ENCODE measurements at regions not wholly inside any gene's neighbourhood (a gene's known extent, or its start where the extent isn't known, plus 50 kb on each side); places are given as distances from the start of the nearest gene placed in this dataset.

DNA sequence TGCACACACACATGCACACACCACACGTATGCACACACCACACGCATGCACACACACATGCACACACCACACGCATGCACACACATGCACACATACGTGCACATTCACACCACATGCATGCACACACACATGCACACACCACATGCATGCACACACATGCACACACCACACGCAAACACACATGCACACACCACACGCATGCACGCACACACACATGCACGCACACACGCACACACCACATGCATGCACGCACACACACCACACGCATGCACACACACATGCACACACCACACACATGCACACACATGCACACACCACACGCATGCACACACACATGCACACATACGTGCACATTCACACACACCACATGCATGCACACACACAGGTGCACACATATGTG lies 169.8 kb upstream of the SALL3 start:
- TF ChIP-seq, protein P1, sequence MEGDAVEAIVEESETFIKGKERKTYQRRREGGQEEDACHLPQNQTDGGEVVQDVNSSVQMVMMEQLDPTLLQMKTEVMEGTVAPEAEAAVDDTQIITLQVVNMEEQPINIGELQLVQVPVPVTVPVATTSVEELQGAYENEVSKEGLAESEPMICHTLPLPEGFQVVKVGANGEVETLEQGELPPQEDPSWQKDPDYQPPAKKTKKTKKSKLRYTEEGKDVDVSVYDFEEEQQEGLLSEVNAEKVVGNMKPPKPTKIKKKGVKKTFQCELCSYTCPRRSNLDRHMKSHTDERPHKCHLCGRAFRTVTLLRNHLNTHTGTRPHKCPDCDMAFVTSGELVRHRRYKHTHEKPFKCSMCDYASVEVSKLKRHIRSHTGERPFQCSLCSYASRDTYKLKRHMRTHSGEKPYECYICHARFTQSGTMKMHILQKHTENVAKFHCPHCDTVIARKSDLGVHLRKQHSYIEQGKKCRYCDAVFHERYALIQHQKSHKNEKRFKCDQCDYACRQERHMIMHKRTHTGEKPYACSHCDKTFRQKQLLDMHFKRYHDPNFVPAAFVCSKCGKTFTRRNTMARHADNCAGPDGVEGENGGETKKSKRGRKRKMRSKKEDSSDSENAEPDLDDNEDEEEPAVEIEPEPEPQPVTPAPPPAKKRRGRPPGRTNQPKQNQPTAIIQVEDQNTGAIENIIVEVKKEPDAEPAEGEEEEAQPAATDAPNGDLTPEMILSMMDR (IDR thresholded peaks at IDR 0.05; ENCODE audit: low read depth, low read length), result no peak
- DNase-seq (ENCODE audit: extremely low read depth, low read depth), result no peak

DNA sequence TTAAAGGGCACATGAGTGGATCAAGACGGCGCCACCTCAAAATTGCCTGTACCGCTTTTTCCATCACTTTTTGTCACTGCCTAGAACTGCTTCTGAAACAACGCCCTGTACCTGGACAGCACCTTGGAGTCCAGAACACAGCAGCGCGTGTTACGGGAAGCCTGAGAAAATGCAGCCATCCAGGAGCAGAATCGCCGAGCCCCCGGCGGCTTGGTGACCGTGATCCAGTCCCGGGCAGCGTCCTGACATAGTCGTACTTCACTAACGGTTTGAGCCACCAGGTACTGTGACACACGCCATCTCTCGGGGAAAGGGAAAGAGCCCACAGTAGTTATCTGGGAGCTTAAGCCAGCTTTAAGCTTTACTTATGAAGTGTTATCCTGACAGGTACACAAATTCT lies 168.9 kb upstream of the SALL3 start:
- TF ChIP-seq, protein P1 (IDR thresholded peaks at IDR 0.05; ENCODE audit: low read depth, low read length), result no peak
- DNase-seq (ENCODE audit: extremely low read depth, low read depth), result no peak

DNA sequence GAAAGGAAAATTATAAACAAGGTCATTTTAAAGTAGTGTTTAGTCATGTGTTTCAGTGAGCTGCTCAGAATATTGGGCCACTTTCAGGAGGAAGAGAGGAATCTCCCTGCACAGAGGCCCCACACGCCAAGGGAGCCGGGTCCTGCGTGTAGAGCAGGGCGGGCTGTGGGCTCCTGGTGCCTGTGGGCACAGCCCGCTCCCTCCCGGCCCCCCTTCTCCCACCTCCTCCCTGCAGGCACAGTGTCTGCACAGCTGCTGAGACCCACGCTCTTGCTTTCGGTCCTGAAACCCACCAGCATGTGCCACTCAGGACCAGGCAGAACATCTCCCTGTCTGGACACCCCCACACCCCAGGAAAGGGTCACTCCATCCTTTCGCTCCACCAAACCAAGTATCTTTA lies 167.6 kb upstream of the SALL3 start:
- no peak for DNase-seq (ENCODE audit: extremely low read depth, low read depth)
- TF ChIP-seq, protein P1 (IDR thresholded peaks at IDR 0.05; ENCODE audit: low read depth, low read length), result no peak

DNA sequence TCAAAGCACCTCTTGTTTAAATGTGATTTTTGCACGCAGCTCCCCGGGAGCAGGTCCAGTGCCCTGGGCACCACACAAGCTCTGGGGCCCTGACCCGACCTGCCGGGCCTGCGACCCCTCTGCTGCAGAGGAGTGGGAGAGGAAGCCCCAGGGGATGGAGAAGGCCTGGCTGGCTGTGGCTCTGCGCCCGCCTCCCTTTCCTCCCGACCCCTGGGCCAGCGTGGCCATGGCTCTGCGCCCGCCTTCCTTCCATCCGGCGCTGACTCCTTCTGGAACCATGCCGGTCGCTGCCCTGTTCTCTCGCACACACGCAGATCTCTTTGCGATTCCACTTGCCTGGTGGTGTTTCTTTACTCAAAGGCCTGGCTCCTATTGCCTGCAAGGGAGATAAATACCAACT lies 166.5 kb upstream of the SALL3 start:
- no peak for DNase-seq (ENCODE audit: extremely low read depth, low read depth)

GRCh38 chr18:78813936-78814710 lies 165.5 kb upstream of the SALL3 start:
- no peak for DNase-seq (ENCODE audit: extremely low read depth, low read depth)
- TF ChIP-seq, protein P1 (IDR thresholded peaks at IDR 0.05; ENCODE audit: low read depth, low read length), result no peak

More for the DNA sequence above, 166.5 kb upstream of the SALL3 start:
- TF ChIP-seq, protein P1 (IDR thresholded peaks at IDR 0.05; ENCODE audit: low read depth, low read length), result no peak

GRCh38 chr18:78814766-78815165 lies 164.9 kb upstream of the SALL3 start:
- TF ChIP-seq, protein P1 (IDR thresholded peaks at IDR 0.05; ENCODE audit: low read depth, low read length), result no peak
- DNase-seq (ENCODE audit: extremely low read depth, low read depth), result no peak

DNA sequence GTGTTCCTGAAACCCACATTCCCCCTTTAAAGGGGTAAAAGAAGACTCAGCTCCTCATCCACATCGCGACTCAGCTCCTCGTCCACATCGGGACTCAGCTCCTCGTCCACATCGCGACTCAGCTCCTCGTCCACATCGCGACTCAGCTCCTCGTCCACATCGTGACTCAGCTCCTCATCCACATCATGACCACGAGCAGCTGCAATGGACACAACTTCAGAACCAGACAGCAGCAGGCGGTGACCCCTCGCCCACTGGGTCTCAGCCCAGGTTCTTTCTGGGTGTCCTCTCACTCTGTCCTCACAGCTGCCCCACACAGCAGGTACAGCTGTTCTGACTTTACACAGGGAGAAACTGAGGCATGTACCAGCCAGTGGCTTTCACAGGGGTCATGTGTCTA lies 163.5 kb upstream of the SALL3 start:
- TF ChIP-seq, protein P1 (IDR thresholded peaks at IDR 0.05; ENCODE audit: low read depth, low read length), result no peak
- DNase-seq (ENCODE audit: extremely low read depth, low read depth), result no peak

All from AG09319 (cell line).